RWPE1 (cell line): ENCODE measurements at regions not wholly inside any gene's neighbourhood (a gene's known extent, or its start where the extent isn't known, plus 50 kb on each side); places are given as distances from the start of the nearest gene placed in this dataset.

Source experiments
- CTCF ChIA-PET: fragments of 350-600 bp; sonication (Branson Sonifier 250); formaldehyde crosslinking; extraction: SDS; loops from one replicate; lab custom pipeline; 2021; lab: Yijun Ruan, JAX
- POLR2A ChIA-PET: fragments of 400-600 bp; formaldehyde crosslinking; extraction: SDS; loops from one replicate; lab custom pipeline; 2020; ENCODE audit warnings: antibody characterized with exemption; ENCODE audit not compliant: low non-redundant PET; lab: Yijun Ruan, JAX
- DNase-seq: peaks from one replicate; pipeline ENCODE4 v3.0.0; 2012; ENCODE audit warnings: low spot score
- H3K27ac ChIP-seq: fragments of 450-650 bp; 2 replicates; pipeline ENCODE4 v1.5.1; 2017
- TF ChIP-seq, protein P1 (sequence below): fragments of 450-650 bp; conservative IDR thresholded peaks from 2 replicates; pipeline ENCODE4 v1.5.1; 2017; ENCODE audit warnings: low read depth, mild to moderate bottlenecking

DNA sequence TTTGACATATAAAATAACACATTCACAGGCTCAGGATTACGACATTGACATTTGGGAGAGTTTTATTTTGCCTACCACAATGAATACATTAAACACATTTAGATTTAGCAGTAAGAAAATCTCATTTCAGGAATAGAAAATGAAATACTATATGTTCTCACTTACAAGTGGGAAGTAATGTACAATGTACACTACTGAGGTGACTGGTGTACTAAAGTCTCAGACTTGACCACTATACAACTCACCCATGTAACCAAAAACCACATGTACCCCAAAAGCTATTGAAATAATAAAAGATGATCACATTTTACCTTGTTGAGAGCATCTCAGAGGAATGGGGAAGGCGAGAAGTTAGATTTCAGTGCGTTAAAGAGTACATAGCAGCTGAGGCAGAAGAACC, 1202.4 kb upstream of the SEMA6A start:
- ChIA-PET POLR2A (no interaction called here), CTCF (interaction anchor here (0.5 kb wide), 1 partner anchor 647 kb away, joined by 3 read pairs; no protein-coding TSS in a partner anchor)
- TF ChIP-seq, protein P1, sequence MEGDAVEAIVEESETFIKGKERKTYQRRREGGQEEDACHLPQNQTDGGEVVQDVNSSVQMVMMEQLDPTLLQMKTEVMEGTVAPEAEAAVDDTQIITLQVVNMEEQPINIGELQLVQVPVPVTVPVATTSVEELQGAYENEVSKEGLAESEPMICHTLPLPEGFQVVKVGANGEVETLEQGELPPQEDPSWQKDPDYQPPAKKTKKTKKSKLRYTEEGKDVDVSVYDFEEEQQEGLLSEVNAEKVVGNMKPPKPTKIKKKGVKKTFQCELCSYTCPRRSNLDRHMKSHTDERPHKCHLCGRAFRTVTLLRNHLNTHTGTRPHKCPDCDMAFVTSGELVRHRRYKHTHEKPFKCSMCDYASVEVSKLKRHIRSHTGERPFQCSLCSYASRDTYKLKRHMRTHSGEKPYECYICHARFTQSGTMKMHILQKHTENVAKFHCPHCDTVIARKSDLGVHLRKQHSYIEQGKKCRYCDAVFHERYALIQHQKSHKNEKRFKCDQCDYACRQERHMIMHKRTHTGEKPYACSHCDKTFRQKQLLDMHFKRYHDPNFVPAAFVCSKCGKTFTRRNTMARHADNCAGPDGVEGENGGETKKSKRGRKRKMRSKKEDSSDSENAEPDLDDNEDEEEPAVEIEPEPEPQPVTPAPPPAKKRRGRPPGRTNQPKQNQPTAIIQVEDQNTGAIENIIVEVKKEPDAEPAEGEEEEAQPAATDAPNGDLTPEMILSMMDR = no peak
- DNase-seq = no peak
- H3K27ac ChIP-seq = no peak overlapping the region

DNA sequence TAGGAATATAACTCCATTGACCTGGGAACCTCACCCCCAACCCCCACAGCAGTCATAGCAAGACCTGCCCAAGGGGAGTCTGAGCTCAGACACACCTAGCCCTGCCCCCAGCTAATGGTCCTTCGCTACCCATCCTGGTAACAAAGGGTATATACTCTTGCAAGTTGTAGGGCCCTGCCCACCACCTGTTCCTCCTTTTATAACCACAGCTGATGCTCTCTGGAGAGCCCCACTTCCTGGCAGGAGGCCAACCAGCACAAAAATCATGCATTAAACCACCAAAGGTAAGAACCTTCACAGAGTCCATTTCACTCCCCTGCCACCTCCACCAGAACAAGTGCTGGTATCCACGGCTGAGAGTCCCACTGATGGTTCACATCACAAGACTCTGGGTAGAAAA, 1195.3 kb upstream of the SEMA6A start:
- H3K27ac ChIP-seq = no peak overlapping the region
- ChIA-PET POLR2A (no interaction called here), CTCF (no interaction called here)
- DNase-seq = no peak
- TF ChIP-seq, protein P1 = no peak

DNA sequence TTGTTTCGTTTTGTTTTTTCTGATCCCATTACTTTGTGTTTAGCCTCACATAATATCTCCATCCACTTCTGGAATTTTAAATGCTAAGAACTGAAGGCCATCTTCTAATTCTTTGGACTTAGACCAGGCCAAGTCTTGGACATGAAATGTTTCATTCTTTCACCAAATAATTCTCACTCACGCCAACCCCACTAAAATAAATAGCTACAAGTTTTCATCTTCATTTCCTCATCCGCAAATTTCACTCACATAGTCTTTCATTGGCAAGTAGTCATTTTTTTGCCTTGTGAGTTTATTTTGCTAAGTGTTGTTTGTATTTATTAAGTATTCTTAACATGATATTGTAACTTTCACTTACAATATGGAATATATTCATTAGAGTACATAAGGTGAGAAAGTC, 1188.6 kb upstream of the SEMA6A start:
- CTCF ChIA-PET = no interaction called here
- TF ChIP-seq, protein P1 = no peak
- no peak for DNase-seq
- no peak overlapping the region for H3K27ac ChIP-seq
- POLR2A ChIA-PET = no interaction called here

DNA sequence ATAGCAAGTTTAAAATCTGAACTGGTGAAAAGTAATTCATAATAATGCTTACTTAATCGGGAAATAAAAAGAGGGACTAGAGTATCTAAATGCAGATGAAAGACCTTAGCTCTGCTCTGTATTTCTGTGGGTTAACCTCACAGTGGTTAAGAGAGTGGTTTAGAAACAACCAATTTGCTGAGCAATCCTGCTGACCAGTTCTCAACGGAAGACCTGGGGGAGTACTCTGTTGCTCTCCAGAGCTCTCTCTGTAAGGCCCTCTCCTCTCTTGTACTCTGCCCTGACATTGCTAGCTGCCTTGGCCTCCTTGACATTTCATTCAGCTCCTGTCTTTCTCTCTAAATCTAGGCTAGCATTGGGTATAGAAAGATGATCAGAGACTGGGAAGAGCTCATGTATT, 1186.6 kb upstream of the SEMA6A start:
- H3K27ac ChIP-seq = no peak overlapping the region
- DNase-seq = no peak
- TF ChIP-seq, protein P1 = no peak
- CTCF ChIA-PET = no interaction called here
- POLR2A ChIA-PET = no interaction called here

DNA sequence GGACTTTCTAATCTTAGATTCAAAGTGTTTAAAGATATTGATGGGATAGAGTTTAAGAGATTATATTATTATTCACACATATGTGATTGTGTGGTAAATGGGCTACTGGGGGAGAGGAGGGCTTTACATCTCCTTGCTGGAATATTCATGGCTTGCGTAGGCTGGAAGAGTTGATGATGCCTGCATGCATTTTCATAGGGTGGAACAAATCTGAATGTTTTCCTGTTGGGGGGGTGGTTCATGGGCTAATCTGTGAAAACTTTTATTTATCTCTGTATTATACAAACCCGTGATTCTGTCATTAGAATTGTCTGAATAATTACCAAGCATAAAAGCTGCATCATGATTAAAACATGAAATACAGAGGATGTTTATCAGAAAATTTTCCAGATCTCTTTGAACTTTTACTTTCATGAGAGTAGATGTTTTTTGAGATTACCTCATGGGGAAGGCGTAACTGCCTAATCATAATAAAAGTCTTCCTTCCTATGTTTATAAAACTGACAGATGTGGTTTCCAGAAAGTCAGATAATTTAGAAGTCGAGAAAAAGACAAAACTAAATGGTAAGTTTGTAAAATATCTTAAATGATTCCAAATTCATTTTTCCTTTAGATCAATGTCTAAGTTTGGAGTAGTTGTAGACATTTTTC, 1185.4 kb upstream of the SEMA6A start:
- no peak for DNase-seq
- ChIA-PET POLR2A (no interaction called here), CTCF (no interaction called here)

DNA sequence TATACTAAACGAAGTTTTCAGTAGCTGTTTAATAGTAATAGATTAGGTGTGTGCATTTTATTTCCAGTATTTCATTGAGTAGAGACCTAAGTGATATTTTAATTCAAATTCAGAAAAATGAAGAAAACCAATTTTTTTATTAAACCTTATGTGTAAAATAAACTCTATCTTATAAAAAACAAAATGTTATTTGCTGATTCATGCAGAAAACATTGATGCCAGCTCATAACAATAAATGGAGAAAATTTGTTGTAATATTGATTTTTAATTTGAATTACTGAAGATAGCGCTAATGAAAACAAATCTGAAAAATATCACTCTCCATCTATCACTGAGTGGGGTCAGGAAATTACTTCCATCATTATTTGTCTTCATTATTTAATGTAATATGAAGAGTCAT, 1177.8 kb upstream of the SEMA6A start:
- ChIA-PET CTCF (interaction anchor here (0.7 kb wide), 1 partner anchor 10 kb away, joined by 4 read pairs; no protein-coding TSS in a partner anchor), POLR2A (no interaction called here)
- TF ChIP-seq, protein P1 = no peak
- H3K27ac ChIP-seq = no peak overlapping the region
- DNase-seq = no peak

More for the DNA sequence above, 1185.4 kb upstream of the SEMA6A start:
- TF ChIP-seq, protein P1 = no peak
- H3K27ac ChIP-seq = no peak overlapping the region
